DND-41 (cell line): ENCODE measurements at regions not wholly inside any gene's neighbourhood (a gene's known extent, or its start where the extent isn't known, plus 50 kb on each side); places are given as distances from the start of the nearest gene placed in this dataset.

Source experiments
- CTCF ChIP-seq: IDR thresholded peaks from 2 replicates; pipeline ENCODE4 v1.5.1; 2012; ENCODE audit warnings: borderline replicate concordance, low read length, moderate library complexity, mild to moderate bottlenecking; ENCODE audit not compliant: poor library complexity, severe bottlenecking; ENCODE audit errors: extremely low read depth
- EZH2 ChIP-seq: IDR thresholded peaks from 3 replicates; pipeline ENCODE4 v1.6.1; 2012; ENCODE audit warnings: borderline replicate concordance, low read depth, mild to moderate bottlenecking, moderate library complexity, low read length, inconsistent platforms; ENCODE audit not compliant: severe bottlenecking

DNA sequence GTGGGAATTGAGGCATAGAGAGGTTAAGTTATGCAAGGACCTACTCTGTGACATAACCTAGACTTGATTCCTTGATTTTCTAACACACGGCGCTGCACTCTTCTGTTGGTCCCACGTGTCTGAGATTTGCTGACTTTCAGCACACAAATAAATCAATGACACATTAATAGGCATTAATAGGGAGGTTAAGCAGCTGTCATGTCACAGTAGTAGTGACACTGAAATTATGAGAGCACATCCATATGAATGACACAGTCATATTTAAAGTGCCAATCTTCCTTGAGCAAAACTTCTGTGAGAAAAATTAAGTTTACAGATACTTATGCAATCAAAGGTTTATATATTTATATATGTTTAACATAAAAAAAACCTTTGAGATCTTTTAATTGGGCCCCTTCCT is 805.4 kb upstream of the SORCS1 start:
- TF ChIP-seq CTCF (no peak), EZH2 (no peak)
